GM23338 (cell line): ENCODE measurements at regions not wholly inside any gene's neighbourhood (a gene's known extent, or its start where the extent isn't known, plus 50 kb on each side); places are given as distances from the start of the nearest gene placed in this dataset.

Source experiments
- ATAC-seq: fragments of 200-7000 bp; cut with Tn5 transposase; 3 replicates; pipeline ENCODE4 v1.9.1; 2020
- DNase-seq: peaks from one replicate; pipeline ENCODE4 v3.0.0-alpha.2; 2015; ENCODE audit warnings: low spot score
- H2AFZ ChIP-seq: fragments of 200-600 bp; sonication (generic); 2 replicates; pipeline ENCODE4 v1.8.0; 2016; ENCODE audit warnings: antibody characterized with exemption, mild to moderate bottlenecking, moderate library complexity
- H3F3A ChIP-seq: fragments of 200-600 bp; sonication (generic); replicated peaks from 2 replicates; pipeline ENCODE4 v1.8.0; 2017; ENCODE audit warnings: antibody characterized with exemption, mixed run types, low read depth
- H3K27ac ChIP-seq: fragments of 200-600 bp; sonication (generic); 2 replicates; pipeline ENCODE4 v1.6.1; 2016; ENCODE audit warnings: low read depth
- H3K27me3 ChIP-seq: fragments of 200-600 bp; sonication (generic); 2 replicates; pipeline ENCODE4 v1.8.0; 2016; ENCODE audit warnings: mild to moderate bottlenecking, mixed run types, moderate library complexity; ENCODE audit not compliant: insufficient read depth
- H3K36me3 ChIP-seq: fragments of 200-600 bp; sonication (generic); 2 replicates; pipeline ENCODE4 v1.8.0; 2016; ENCODE audit warnings: mild to moderate bottlenecking; ENCODE audit not compliant: insufficient read depth
- H3K4me1 ChIP-seq: fragments of 200-600 bp; sonication (generic); 2 replicates; pipeline ENCODE4 v1.8.0; 2016; ENCODE audit warnings: mild to moderate bottlenecking, moderate library complexity; ENCODE audit not compliant: insufficient read depth
- H3K4me2 ChIP-seq: fragments of 200-600 bp; sonication (generic); 2 replicates; pipeline ENCODE4 v1.7.1; 2017; ENCODE audit warnings: mixed run types
- H3K4me3 ChIP-seq: fragments of 200-600 bp; sonication (generic); 2 replicates; pipeline ENCODE4 v1.6.1; 2016; ENCODE audit warnings: mixed run types
- H3K79me2 ChIP-seq: fragments of 200-600 bp; sonication (generic); replicated peaks from 2 replicates; pipeline ENCODE4 v1.8.0; 2017; ENCODE audit warnings: mild to moderate bottlenecking; ENCODE audit not compliant: insufficient read depth
- H3K9me2 ChIP-seq: fragments of 200-600 bp; sonication (generic); 2 replicates; pipeline ENCODE4 v1.8.0; 2017; ENCODE audit not compliant: insufficient read depth
- H4K20me1 ChIP-seq: fragments of 200-600 bp; sonication (generic); replicated peaks from 2 replicates; pipeline ENCODE4 v1.8.0; 2017; ENCODE audit warnings: mild to moderate bottlenecking; ENCODE audit not compliant: insufficient read depth
- H3K27ac Mint-ChIP-seq: 2 replicates; pipeline ENCODE4 v1.8.0; 2020; ENCODE audit warnings: inconsistent platforms, mild to moderate bottlenecking, moderate library complexity, mixed read lengths
- H3K27me3 Mint-ChIP-seq: 3 replicates; pipeline ENCODE4 v1.8.0; 2022; ENCODE audit warnings: low read depth, mild to moderate bottlenecking, moderate library complexity, mixed read lengths, inconsistent platforms; ENCODE audit not compliant: insufficient read depth, poor library complexity
- H3K36me3 Mint-ChIP-seq: 3 replicates; pipeline ENCODE4 v1.8.0; 2021; ENCODE audit warnings: low read depth, mild to moderate bottlenecking, inconsistent platforms, moderate library complexity, mixed read lengths
- H3K4me1 Mint-ChIP-seq: 3 replicates; pipeline ENCODE4 v1.8.0; 2020; ENCODE audit warnings: mild to moderate bottlenecking, inconsistent platforms, mixed read lengths
- H3K4me3 Mint-ChIP-seq: 3 replicates; pipeline ENCODE4 v1.8.0; 2021; ENCODE audit warnings: moderate library complexity, mild to moderate bottlenecking, inconsistent platforms, mixed read lengths
- H3K9me3 Mint-ChIP-seq: 3 replicates; pipeline ENCODE4 v1.8.0; 2020; ENCODE audit warnings: moderate library complexity, mild to moderate bottlenecking, inconsistent platforms, mixed read lengths
- CREB1 ChIP-seq: fragments of 250-450 bp; sonication (Bioruptor Pico); IDR thresholded peaks from 2 replicates; pipeline ENCODE4 v1.5.0; 2020; ENCODE audit warnings: low read depth, mild to moderate bottlenecking, moderate library complexity
- EZH2 ChIP-seq: fragments of 200-600 bp; sonication (generic); IDR thresholded peaks from one replicate; pipeline ENCODE4 v1.8.0; 2017; ENCODE audit warnings: antibody characterized with exemption, mild to moderate bottlenecking, low read depth; ENCODE audit not compliant: unreplicated experiment
- EZH2phosphoT487 ChIP-seq: fragments of 200-600 bp; sonication (generic); IDR thresholded peaks from one replicate; pipeline ENCODE4 v1.8.1; 2018; ENCODE audit warnings: antibody characterized with exemption; ENCODE audit not compliant: unreplicated experiment
- JUNB ChIP-seq: IDR thresholded peaks from one replicate; pipeline ENCODE4 v1.6.1; 2016; ENCODE audit warnings: antibody characterized with exemption; ENCODE audit not compliant: unreplicated experiment
- NANOG ChIP-seq: IDR thresholded peaks from 2 replicates; pipeline ENCODE4 v1.6.1; 2016; ENCODE audit warnings: antibody characterized with exemption, borderline replicate concordance
- POLR2AphosphoS5 ChIP-seq: IDR thresholded peaks from 2 replicates; pipeline ENCODE4 v1.6.1; 2016; ENCODE audit warnings: antibody characterized with exemption, low read depth
- STAT1 ChIP-seq: IDR thresholded peaks from one replicate; pipeline ENCODE4 v1.6.1; 2016; ENCODE audit warnings: antibody characterized with exemption; ENCODE audit not compliant: unreplicated experiment
- ZNF114 ChIP-seq: fragments of 250-450 bp; sonication (Bioruptor Pico); IDR thresholded peaks from 2 replicates; pipeline ENCODE4 v1.5.0; 2020; ENCODE audit warnings: mild to moderate bottlenecking, moderate library complexity
- ZNF331 ChIP-seq: fragments of 250-450 bp; sonication (Bioruptor Pico); IDR thresholded peaks from 2 replicates; pipeline ENCODE4 v1.5.0; 2020; ENCODE audit warnings: low read depth, mild to moderate bottlenecking, moderate library complexity
- TF ChIP-seq, protein P1 (sequence below), 2 experiments: fragments of 200-600 bp in 1 of 2; sonication (generic) in 1 of 2; conservative IDR thresholded peaks; 2 replicates each; pipeline versions ENCODE4 v1.5.1 to v1.6.1; 2016 to 2017; ENCODE audit warnings: antibody characterized with exemption in 2 of 2, low read depth in 2 of 2, mild to moderate bottlenecking in 2 of 2, moderate library complexity in 1 of 2
- TF ChIP-seq, protein P2 (sequence below): IDR thresholded peaks from one replicate; pipeline ENCODE4 v1.6.1; 2018; ENCODE audit warnings: antibody characterized with exemption; ENCODE audit not compliant: unreplicated experiment
- TF ChIP-seq, protein P3 (sequence below): IDR thresholded peaks from 2 replicates; pipeline ENCODE4 v1.6.1; 2016; ENCODE audit warnings: antibody characterized with exemption

DNA sequence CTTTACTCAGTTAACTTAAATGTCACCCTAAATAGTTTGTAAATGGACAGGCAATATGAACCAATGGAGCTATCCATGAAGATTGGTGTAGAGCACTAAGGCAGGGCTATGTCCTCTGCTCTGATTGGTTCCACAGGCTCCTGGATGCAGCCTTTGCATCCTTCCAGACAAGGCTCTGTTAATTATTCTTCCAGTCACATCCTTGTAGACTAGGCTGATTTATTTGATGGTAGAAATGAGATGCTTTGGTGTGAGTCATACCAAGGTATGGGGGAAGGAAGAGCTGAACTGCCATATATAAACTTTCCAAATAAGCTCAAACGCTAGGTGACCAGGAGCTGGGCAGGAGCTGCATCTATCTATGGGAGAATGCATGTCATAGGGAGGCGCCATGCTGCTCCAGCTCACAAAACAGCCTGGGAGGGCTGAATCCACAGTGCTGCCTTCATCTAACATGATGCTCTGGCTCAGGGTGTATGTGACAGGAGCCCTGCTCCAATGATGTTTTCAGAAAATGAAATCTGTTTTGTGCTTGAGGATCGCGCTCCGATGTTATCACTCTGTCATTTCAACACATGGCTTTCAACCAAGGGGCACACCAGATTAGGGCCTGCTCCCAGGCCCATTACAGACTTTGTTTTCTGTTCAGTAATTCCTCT, 818.0 kb upstream of the ZNF608 start:
- Histone ChIP-seq H3K79me2 (no peaks in the 10 kb centered on the region), H3K9me2 (peaks cover 8% of the 10 kb centered on the region; the same call in 1 of the 2 replicates), H3K4me1 (no peaks in the 10 kb centered on the region), H3K4me2 (no peak overlapping the region), H2AFZ (no peak overlapping the region), H4K20me1 (no peaks in the 10 kb centered on the region), H3K27ac (no peak overlapping the region), H3K4me3 (no peak overlapping the region), H3F3A (no peaks in the 10 kb centered on the region), H3K27me3 (no peaks in the 10 kb centered on the region), H3K36me3 (peaks cover 8% of the 10 kb centered on the region; the same call in 1 of the 2 replicates)
- peaks cover 30% of the 10 kb centered on the region for H3K36me3 Mint-ChIP-seq
- no peaks in the 10 kb centered on the region for H3K4me1 Mint-ChIP-seq
- TF ChIP-seq STAT1 (no peak), ZNF331 (no peak), JUNB (no peak), ZNF114 (CRISPR knock-in tag) (no peak), NANOG (no peak), CREB1 (CRISPR knock-in tag) (no peak), EZH2phosphoT487 (no peak), POLR2AphosphoS5 (no peak), EZH2 (no peak)
- TF ChIP-seq, protein P1, sequence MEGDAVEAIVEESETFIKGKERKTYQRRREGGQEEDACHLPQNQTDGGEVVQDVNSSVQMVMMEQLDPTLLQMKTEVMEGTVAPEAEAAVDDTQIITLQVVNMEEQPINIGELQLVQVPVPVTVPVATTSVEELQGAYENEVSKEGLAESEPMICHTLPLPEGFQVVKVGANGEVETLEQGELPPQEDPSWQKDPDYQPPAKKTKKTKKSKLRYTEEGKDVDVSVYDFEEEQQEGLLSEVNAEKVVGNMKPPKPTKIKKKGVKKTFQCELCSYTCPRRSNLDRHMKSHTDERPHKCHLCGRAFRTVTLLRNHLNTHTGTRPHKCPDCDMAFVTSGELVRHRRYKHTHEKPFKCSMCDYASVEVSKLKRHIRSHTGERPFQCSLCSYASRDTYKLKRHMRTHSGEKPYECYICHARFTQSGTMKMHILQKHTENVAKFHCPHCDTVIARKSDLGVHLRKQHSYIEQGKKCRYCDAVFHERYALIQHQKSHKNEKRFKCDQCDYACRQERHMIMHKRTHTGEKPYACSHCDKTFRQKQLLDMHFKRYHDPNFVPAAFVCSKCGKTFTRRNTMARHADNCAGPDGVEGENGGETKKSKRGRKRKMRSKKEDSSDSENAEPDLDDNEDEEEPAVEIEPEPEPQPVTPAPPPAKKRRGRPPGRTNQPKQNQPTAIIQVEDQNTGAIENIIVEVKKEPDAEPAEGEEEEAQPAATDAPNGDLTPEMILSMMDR (conservative IDR thresholded peaks at IDR 0.05; ENCODE audit: low read depth in 2 of 2): no peak
- TF ChIP-seq, protein P2, sequence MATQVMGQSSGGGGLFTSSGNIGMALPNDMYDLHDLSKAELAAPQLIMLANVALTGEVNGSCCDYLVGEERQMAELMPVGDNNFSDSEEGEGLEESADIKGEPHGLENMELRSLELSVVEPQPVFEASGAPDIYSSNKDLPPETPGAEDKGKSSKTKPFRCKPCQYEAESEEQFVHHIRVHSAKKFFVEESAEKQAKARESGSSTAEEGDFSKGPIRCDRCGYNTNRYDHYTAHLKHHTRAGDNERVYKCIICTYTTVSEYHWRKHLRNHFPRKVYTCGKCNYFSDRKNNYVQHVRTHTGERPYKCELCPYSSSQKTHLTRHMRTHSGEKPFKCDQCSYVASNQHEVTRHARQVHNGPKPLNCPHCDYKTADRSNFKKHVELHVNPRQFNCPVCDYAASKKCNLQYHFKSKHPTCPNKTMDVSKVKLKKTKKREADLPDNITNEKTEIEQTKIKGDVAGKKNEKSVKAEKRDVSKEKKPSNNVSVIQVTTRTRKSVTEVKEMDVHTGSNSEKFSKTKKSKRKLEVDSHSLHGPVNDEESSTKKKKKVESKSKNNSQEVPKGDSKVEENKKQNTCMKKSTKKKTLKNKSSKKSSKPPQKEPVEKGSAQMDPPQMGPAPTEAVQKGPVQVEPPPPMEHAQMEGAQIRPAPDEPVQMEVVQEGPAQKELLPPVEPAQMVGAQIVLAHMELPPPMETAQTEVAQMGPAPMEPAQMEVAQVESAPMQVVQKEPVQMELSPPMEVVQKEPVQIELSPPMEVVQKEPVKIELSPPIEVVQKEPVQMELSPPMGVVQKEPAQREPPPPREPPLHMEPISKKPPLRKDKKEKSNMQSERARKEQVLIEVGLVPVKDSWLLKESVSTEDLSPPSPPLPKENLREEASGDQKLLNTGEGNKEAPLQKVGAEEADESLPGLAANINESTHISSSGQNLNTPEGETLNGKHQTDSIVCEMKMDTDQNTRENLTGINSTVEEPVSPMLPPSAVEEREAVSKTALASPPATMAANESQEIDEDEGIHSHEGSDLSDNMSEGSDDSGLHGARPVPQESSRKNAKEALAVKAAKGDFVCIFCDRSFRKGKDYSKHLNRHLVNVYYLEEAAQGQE: no peak
- TF ChIP-seq, protein P3, sequence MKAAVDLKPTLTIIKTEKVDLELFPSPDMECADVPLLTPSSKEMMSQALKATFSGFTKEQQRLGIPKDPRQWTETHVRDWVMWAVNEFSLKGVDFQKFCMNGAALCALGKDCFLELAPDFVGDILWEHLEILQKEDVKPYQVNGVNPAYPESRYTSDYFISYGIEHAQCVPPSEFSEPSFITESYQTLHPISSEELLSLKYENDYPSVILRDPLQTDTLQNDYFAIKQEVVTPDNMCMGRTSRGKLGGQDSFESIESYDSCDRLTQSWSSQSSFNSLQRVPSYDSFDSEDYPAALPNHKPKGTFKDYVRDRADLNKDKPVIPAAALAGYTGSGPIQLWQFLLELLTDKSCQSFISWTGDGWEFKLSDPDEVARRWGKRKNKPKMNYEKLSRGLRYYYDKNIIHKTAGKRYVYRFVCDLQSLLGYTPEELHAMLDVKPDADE: no peak
- H3K4me3 Mint-ChIP-seq: no peak overlapping the region
- ATAC-seq (no peak), DNase-seq (no peak)
- peaks cover 28% of the 10 kb centered on the region for H3K9me3 Mint-ChIP-seq
- H3K27ac Mint-ChIP-seq: no peak overlapping the region
- peaks cover 1% of the 10 kb centered on the region for H3K27me3 Mint-ChIP-seq
